Pancreas (tissue), 10 donors: ENCODE measurements at regions not wholly inside any gene's neighbourhood (a gene's known extent, or its start where the extent isn't known, plus 50 kb on each side); places are given as distances from the start of the nearest gene placed in this dataset.

ENCODE experiments used
- ATAC-seq, 4 donors: fragments of 200-7000 bp; cut with Tn5 transposase; one replicate each; pipeline versions ENCODE4 v1.8.0 to v1.9.1; 2020; ENCODE audit warnings: mild to moderate bottlenecking in 4 of 4, moderate library complexity in 4 of 4
- DNase-seq, 6 donors: peaks; one replicate each; pipeline ENCODE4 v3.0.0-alpha.2; 2020
- FAIRE-seq: peaks from 2 replicates; lab custom pipeline; 2012; peaks lifted over from hg19 to GRCh38; lab: Jason Lieb, UNC
- H3K27ac ChIP-seq, 4 donors: fragments of 200-600 bp; sonication (generic); 1 replicate in 3 of 4; 2 replicates in 1 of 4; pipeline versions ENCODE4 v1.5.0 to v1.8.0; 2020
- H3K27me3 ChIP-seq, 4 donors: fragments of 200-600 bp; one replicate each; pipeline ENCODE4 v1.8.0; 2021
- H3K36me3 ChIP-seq, 3 donors: fragments of 200-600 bp; sonication (generic) in 1 of 3; one replicate each; pipeline versions ENCODE4 v1.5.0 to v1.8.0; 2020 to 2021
- H3K4me1 ChIP-seq, 3 donors: fragments of 200-600 bp; one replicate each; pipeline ENCODE4 v1.8.0; 2021
- H3K4me3 ChIP-seq, 4 donors: fragments of 200-600 bp; sonication (generic) in 2 of 4; one replicate each; pipeline versions ENCODE4 v1.5.0 to v1.8.0; 2020 to 2021
- H3K9me3 ChIP-seq, 4 donors: fragments of 200-600 bp; one replicate each; pipeline ENCODE4 v1.8.0; 2021
- WGBS, 2 donors: extraction: QIAGEN DNeasy Blood & Tissue Kit; methylation state at CpG; one replicate each; pipeline ENCODE4 v1.1.7; 2013; 5-methylcytosine and 5-hydroxymethylcytosine counted together
- intact Hi-C, 3 donors: fragments of 100-400 bp; cut with DNase I; formaldehyde crosslinking; loops; one replicate each; pipeline versions ENCODE4 v1.11.1 to v1.14.2; 2022
- TF ChIP-seq, protein P1 (sequence below), 4 donors: fragments of 200-600 bp; sonication (generic) in 3 of 4; IDR thresholded peaks; one replicate each; pipeline versions ENCODE4 v1.5.0 to v1.8.0; 2021; ENCODE audit warnings: antibody characterized with exemption in 4 of 4
- donor health status: healthy with polysubstance abuse.
- donor health status: DM: no; HTN: no; CAD: no; lungs with moderate emphysema.
- donor health status: DM: no; HTN: no; CAD: no.
- donor health status: control.
- donor health status: control.
- donor health status: Bipolar disorder and iron deficiency.
- donor health status: DM: yes; HTN: yes; CAD: no.
- donor health status: DM: no; HTN: no; CAD: no.
- donor health status: DM: no; HTN: no; CAD: no.
- donor health status: DM: yes; HTN: yes; CAD: no.

GRCh38 chr5:8740595-8740994 is 805.3 kb downstream of the SEMA5A start:
- no peak overlapping the region for H3K4me3 ChIP-seq
- H3K27ac ChIP-seq: no peak overlapping the region
- H3K9me3 ChIP-seq: no peaks in the 10 kb centered on the region
- DNase-seq: no peak
- H3K4me1 ChIP-seq: no peaks in the 10 kb centered on the region
- H3K27me3 ChIP-seq: no peaks in the 10 kb centered on the region
- no peak for ATAC-seq
- no peaks in the 10 kb centered on the region for H3K36me3 ChIP-seq
- 63 to 74% methylated on average over 7 of the region's 7 CpGs for WGBS, 2 donors
- FAIRE-seq: no peak
- intact Hi-C loops: no loop called here
- TF ChIP-seq, protein P1, sequence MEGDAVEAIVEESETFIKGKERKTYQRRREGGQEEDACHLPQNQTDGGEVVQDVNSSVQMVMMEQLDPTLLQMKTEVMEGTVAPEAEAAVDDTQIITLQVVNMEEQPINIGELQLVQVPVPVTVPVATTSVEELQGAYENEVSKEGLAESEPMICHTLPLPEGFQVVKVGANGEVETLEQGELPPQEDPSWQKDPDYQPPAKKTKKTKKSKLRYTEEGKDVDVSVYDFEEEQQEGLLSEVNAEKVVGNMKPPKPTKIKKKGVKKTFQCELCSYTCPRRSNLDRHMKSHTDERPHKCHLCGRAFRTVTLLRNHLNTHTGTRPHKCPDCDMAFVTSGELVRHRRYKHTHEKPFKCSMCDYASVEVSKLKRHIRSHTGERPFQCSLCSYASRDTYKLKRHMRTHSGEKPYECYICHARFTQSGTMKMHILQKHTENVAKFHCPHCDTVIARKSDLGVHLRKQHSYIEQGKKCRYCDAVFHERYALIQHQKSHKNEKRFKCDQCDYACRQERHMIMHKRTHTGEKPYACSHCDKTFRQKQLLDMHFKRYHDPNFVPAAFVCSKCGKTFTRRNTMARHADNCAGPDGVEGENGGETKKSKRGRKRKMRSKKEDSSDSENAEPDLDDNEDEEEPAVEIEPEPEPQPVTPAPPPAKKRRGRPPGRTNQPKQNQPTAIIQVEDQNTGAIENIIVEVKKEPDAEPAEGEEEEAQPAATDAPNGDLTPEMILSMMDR (IDR thresholded peaks at IDR 0.05): no peak

- FAIRE-seq (no peak), DNase-seq (no peak), ATAC-seq (no peak)
- TF ChIP-seq, protein P1 (IDR thresholded peaks at IDR 0.05): no peak
- H3K27me3 ChIP-seq: no peaks in the 10 kb centered on the region
- no peak overlapping the region for H3K27ac ChIP-seq
- H3K9me3 ChIP-seq: no peaks in the 10 kb centered on the region
- peaks cover 0 to 4% (median 0%) of the 10 kb centered on the region in 3 donors for H3K4me1 ChIP-seq
- H3K36me3 ChIP-seq: no peaks in the 10 kb centered on the region
- 91 to 96% methylated on average over 2 of the region's 2 CpGs for WGBS, 2 donors
- H3K4me3 ChIP-seq: no peak overlapping the region
- intact Hi-C loops: no loop called here
Observed at GRCh38 chr5:8749556-8749955, 796.3 kb downstream of the SEMA5A start.

- FAIRE-seq (no peak), ATAC-seq (peak in 2 of 4 donors; percentile 54 to 94), DNase-seq (no peak)
- Histone ChIP-seq H3K27ac (no peak overlapping the region), H3K27me3 (no peaks in the 10 kb centered on the region), H3K9me3 (no peaks in the 10 kb centered on the region), H3K36me3 (no peaks in the 10 kb centered on the region), H3K4me3 (no peak overlapping the region), H3K4me1 (peaks cover 0 to 4% (median 0%) of the 10 kb centered on the region in 3 donors)
- TF ChIP-seq, protein P1 (IDR thresholded peaks at IDR 0.05): no peak
- intact Hi-C loops: no loop called here
Observed at GRCh38 chr5:8750100-8750499, 795.8 kb downstream of the SEMA5A start.

DNA sequence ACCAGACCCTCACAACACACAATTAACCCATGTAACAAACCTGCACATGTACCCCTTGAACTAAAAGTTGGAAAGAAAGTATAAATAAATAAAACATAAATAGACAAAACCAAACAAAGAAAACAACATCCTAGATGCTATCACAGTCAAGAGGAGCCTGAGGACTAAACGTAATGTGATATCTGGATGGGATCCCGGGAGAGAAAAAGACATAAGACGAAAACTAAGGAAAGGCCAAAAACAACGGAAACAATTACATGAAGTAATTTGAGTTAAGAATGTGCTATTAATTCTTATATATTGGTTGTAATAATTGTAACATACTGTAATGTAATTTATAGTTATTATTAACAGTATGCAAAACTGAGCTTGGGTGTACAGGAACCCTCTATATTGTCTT is 793.9 kb downstream of the SEMA5A start:
- intact Hi-C loops: no loop called here
- H3K4me1 ChIP-seq: peaks cover 0 to 4% (median 0%) of the 10 kb centered on the region in 3 donors
- no peaks in the 10 kb centered on the region for H3K36me3 ChIP-seq
- ATAC-seq (no peak), FAIRE-seq (no peak), DNase-seq (no peak)
- no peak overlapping the region for H3K4me3 ChIP-seq
- TF ChIP-seq, protein P1 (IDR thresholded peaks at IDR 0.05): no peak
- H3K9me3 ChIP-seq: no peaks in the 10 kb centered on the region
- H3K27me3 ChIP-seq: no peaks in the 10 kb centered on the region
- 79 to 86% methylated on average over 4 of the region's 4 CpGs for WGBS, 2 donors
- no peak overlapping the region for H3K27ac ChIP-seq

DNA sequence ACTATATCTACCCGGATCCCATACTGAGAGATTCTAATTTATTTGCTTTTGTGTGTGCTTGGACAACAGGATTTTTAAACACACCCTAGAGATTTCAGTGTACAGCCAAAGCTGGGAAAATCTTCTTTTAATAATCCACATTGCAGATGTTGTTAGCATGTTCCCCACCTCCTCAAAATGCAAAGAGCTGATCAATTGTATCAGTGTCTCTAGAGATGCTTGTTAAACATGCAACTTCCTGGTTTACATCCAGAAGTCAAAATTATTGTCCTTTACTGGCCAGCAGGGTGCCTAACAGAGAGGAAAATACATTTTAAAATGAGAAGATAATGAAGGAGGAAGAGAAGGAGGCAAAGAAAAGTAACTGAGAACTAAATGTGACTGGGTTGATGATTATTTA is 793.3 kb downstream of the SEMA5A start:
- DNase-seq (no peak), FAIRE-seq (no peak), ATAC-seq (no peak)
- no peak overlapping the region for H3K4me3 ChIP-seq
- no peaks in the 10 kb centered on the region for H3K27me3 ChIP-seq
- no peaks in the 10 kb centered on the region for H3K9me3 ChIP-seq
- no peak overlapping the region for H3K27ac ChIP-seq
- intact Hi-C loops: no loop called here
- no peaks in the 10 kb centered on the region for H3K36me3 ChIP-seq
- 56 to 77% methylated on average over 1 of the region's 1 CpG for WGBS, 2 donors
- TF ChIP-seq, protein P1 (IDR thresholded peaks at IDR 0.05): no peak
- H3K4me1 ChIP-seq: peaks cover 0 to 4% (median 0%) of the 10 kb centered on the region in 3 donors
